AG04450 (cell line): ENCODE measurements at regions not wholly inside any gene's neighbourhood (a gene's known extent, or its start where the extent isn't known, plus 50 kb on each side); places are given as distances from the start of the nearest gene placed in this dataset.
"Not testable (repeated sequence)": the region's sequence is repeated elsewhere in the genome, so short reads cannot be mapped to it uniquely, and the experiment has no call there.

Source experiments
- CTCF ChIA-PET: fragments of 300-600, 350-600 bp; formaldehyde crosslinking; extraction: SDS; loops from one replicate; lab custom pipeline; 2022; ENCODE audit warnings: antibody characterized with exemption, inconsistent platforms; lab: Charles Lee
- POLR2A ChIA-PET: fragments of 350-600 bp; formaldehyde crosslinking; extraction: SDS; loops from one replicate; lab custom pipeline; 2021; ENCODE audit warnings: antibody characterized with exemption, inconsistent platforms; lab: Yijun Ruan, JAX
- DNase-seq: peaks from one replicate; pipeline ENCODE4 v3.0.0-alpha.2; 2011; ENCODE audit warnings: low read depth, low spot score
- H3K27ac ChIP-seq: one replicate; pipeline ENCODE4 v1.5.1; 2012; ENCODE audit warnings: low read depth, low read length, control low read depth
- H3K27me3 ChIP-seq: one replicate; pipeline ENCODE4 v1.6.0; 2012; ENCODE audit warnings: low read length; ENCODE audit not compliant: control insufficient read depth, insufficient read depth
- H3K4me3 ChIP-seq: 2 replicates; pipeline ENCODE4 v1.5.1; 2011; ENCODE audit warnings: mild to moderate bottlenecking, low read depth, low read length, control low read depth
- H3K9me3 ChIP-seq: 2 replicates; pipeline ENCODE4 v1.5.1; 2012; ENCODE audit warnings: low read length; ENCODE audit not compliant: control insufficient read depth, insufficient read depth
- TF ChIP-seq, protein P1 (sequence below): IDR thresholded peaks from 2 replicates; pipeline ENCODE4 v1.5.1; 2011; ENCODE audit warnings: low read depth, low read length, control low read depth, inconsistent platforms

DNA sequence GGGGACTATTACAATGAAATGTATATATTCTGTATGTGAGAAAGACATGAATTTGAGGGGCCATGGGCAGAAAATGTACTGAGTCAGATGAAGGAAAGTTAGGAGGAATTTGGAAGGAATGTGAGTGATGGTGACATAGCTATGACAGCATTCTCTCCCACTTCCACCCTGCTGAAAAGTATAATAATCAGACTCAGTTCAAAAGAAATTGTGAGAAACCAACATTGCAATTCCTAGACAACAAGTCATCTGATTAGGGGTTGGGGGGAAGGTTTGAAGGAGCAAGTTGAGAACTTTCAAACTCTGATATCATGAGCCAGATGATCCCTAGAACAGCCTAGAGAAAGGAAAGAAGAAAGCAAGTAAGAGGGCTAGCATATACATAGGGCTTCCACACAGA is 370.6 kb downstream of the DMRTA1 start:
- POLR2A ChIA-PET, result interaction anchor here (0.6 kb wide), 1 partner anchor 167 kb away, joined by 4 read pairs; no protein-coding TSS in a partner anchor
- no peaks in the 10 kb centered on the region; the same call in 1 of the 2 replicates for H3K9me3 ChIP-seq
- CTCF ChIA-PET, result no interaction called here
- H3K4me3 ChIP-seq, result no peak overlapping the region
- no peak overlapping the region for H3K27ac ChIP-seq
- TF ChIP-seq, protein P1, sequence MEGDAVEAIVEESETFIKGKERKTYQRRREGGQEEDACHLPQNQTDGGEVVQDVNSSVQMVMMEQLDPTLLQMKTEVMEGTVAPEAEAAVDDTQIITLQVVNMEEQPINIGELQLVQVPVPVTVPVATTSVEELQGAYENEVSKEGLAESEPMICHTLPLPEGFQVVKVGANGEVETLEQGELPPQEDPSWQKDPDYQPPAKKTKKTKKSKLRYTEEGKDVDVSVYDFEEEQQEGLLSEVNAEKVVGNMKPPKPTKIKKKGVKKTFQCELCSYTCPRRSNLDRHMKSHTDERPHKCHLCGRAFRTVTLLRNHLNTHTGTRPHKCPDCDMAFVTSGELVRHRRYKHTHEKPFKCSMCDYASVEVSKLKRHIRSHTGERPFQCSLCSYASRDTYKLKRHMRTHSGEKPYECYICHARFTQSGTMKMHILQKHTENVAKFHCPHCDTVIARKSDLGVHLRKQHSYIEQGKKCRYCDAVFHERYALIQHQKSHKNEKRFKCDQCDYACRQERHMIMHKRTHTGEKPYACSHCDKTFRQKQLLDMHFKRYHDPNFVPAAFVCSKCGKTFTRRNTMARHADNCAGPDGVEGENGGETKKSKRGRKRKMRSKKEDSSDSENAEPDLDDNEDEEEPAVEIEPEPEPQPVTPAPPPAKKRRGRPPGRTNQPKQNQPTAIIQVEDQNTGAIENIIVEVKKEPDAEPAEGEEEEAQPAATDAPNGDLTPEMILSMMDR, result no peak
- no peak for DNase-seq
- H3K27me3 ChIP-seq, result no peaks in the 10 kb centered on the region

DNA sequence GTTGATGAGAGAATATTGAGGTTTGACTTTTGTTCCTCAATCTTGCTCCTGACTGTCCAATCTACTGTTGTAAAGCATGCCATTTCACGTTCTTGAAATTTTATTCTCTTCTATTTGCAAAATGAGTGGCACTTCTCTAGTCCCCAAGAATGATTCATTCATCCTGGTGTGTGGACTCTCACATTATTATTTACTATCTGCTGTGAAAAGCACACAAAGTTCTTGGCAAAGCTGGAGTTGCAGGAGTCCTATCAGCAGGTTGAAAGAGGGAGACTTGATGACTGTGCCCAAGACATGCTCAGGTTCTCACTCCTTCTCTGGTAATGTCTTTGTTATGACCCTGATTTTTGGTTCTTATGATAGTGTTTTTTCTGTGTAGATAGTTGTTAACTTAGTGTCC is 382.6 kb downstream of the DMRTA1 start:
- TF ChIP-seq, protein P1, result no peak
- Histone ChIP-seq H3K9me3 (no peaks in the 10 kb centered on the region), H3K27ac (no peak overlapping the region), H3K4me3 (no peak overlapping the region), H3K27me3 (no peaks in the 10 kb centered on the region)
- DNase-seq, result no peak
- CTCF ChIA-PET, result no interaction called here
- POLR2A ChIA-PET, result no interaction called here

DNA sequence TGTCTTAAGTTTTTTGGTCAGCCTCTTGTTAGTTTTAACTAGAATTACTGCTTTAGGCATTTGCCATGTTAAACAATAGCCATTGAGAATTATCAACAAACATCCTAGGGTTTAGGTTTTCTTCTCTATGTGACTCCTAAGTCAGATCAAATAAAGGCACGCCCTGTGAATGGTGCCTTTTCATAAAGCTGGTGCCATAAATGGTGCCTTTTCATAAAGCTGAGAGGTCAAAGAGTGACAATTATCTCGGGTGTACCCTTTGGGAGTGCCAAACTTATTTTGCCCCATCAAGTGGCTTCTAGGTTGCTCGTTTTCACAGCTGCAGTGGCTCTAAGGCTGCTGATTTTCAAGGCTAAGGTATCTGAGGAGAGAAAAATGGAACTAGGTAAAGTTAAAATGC is 391.6 kb downstream of the DMRTA1 start:
- DNase-seq, result no peak
- POLR2A ChIA-PET, result no interaction called here
- CTCF ChIA-PET, result no interaction called here
- Histone ChIP-seq H3K9me3 (no peaks in the 10 kb centered on the region), H3K27ac (no peak overlapping the region), H3K27me3 (no peaks in the 10 kb centered on the region), H3K4me3 (no peak overlapping the region)
- TF ChIP-seq, protein P1, result no peak

DNA sequence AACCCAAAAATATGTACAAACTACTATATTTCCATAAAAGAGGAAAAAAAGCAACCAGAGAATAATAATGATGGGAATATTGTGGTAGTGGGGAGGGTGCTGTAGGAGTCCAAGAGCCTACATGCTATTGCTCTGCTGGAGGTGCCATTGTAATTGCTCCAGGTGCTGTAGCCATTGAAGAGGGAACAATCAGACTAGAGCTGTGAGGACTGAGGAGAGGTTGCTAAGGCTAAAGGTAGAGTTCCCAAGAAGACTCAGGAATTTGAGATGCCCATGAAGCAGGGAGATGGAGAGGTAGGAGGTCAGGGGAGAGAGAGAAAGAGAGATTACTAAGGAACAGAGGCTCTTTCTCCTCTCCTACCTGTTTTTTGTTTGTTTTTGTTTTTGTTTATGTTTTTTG is 394.0 kb downstream of the DMRTA1 start:
- ChIA-PET POLR2A (no interaction called here), CTCF (no interaction called here)
- Histone ChIP-seq H3K27ac (no peak overlapping the region), H3K27me3 (no peaks in the 10 kb centered on the region), H3K9me3 (peaks cover 4% of the 10 kb centered on the region; the same call in 1 of the 2 replicates), H3K4me3 (no peak overlapping the region)
- no peak for DNase-seq
- TF ChIP-seq, protein P1, result no peak

DNA sequence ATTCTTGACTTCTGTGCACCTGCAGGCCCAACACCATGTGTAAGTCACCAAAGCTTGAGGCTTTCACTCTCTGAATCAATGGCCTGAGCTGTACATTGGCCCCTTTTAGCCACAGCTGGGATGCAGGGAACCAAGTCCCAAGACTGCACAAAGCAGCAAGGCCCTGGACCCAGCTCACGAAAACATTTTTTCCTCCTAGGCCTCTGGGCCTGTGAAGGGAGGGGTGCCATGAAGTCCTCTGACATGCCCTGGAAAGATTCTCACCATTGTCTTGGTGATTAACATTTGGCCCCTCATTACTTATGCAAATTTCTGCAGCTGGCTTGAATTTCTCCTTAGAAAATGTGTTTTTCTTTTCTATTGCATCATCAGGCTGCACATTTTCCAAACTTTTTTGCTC is 398.6 kb downstream of the DMRTA1 start:
- H3K4me3 ChIP-seq, DNase-seq, H3K9me3 ChIP-seq, POLR2A ChIA-PET, H3K27me3 ChIP-seq, CTCF ChIA-PET, H3K27ac ChIP-seq: not testable (repeated sequence)

DNA sequence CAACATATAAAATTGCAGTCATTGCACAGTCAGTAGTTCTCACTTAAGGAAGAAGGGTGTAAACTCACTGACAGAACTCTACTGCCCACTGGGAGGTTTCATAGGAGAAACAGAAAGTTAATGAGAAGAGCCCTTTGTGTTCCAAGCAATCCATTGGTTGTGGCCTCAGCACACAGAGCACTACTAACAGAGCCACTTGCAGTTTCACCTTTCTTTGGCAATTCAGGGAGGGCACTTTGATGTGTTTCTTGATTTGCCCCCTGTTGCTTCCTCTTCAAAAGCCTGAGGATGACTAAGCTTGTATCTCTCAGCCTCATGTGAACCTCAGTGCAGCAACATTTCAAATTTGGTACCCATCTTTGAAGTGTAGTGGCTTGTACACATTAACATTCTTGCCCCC is 409.4 kb downstream of the DMRTA1 start:
- H3K9me3 ChIP-seq, result no peaks in the 10 kb centered on the region
- H3K27me3 ChIP-seq, result no peaks in the 10 kb centered on the region
- ChIA-PET CTCF (no interaction called here), POLR2A (no interaction called here)
- no peak overlapping the region for H3K4me3 ChIP-seq
- no peak overlapping the region for H3K27ac ChIP-seq
- DNase-seq, result no peak
- TF ChIP-seq, protein P1, result no peak
